Epidermal melanocyte (primary cell): ENCODE measurements at regions not wholly inside any gene's neighbourhood (a gene's known extent, or its start where the extent isn't known, plus 50 kb on each side); places are given as distances from the start of the nearest gene placed in this dataset.
A peak's percentile ranks its signal among the peaks of the same experiment; 100 is the strongest.
"Not testable (repeated sequence)": the region's sequence is repeated elsewhere in the genome, so short reads cannot be mapped to it uniquely, and the experiment has no call there.

Experiments used
- DNase-seq: peaks from one replicate; pipeline ENCODE4 v3.0.0; 2011; ENCODE audit warnings: low spot score; ENCODE audit not compliant: insufficient read length

DNA sequence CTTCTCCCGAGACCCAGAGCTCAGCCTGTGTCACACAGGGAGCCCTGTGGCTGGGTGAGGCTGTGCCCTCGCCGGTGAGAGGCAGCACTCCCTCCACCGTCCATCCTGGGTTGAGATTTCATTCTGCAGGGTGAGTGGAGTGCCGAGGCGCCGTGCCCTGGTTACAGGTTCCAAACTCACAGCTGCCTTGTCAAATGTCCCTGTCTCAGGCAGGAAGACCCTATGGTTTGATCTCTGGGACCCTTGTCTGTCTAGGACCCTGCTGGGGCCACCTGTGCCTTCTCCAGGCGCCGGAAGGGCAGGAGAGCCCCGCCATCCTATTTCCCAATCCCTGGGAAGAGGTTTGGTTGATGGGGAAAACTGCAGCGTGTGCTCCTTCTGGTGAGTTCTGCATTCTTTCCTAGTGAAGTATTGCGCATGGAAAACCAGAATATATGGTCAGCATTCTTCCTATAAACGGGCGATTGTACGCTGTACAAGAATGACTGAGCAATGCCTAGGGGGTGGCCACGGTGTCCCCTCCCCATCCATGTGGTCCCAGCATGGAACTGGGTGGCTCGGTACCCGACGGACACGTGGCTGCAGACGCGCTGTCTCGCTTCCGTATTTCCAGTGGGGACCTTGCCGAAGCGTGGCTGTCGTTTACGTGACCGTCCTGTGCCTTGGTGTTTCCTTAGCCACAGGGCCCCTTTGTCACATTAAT lies 95.9 kb upstream of the COL5A1 start:
- no peak for DNase-seq

GRCh38 chr9:134546246-134546731 lies 95.3 kb upstream of the COL5A1 start:
- peak; percentile 77 for DNase-seq

GRCh38 chr9:134546746-134547145 lies 94.9 kb upstream of the COL5A1 start:
- no peak for DNase-seq

- DNase-seq, result no peak
Measured at GRCh38 chr9:134547161-134548100, 94.2 kb upstream of the COL5A1 start.

DNA sequence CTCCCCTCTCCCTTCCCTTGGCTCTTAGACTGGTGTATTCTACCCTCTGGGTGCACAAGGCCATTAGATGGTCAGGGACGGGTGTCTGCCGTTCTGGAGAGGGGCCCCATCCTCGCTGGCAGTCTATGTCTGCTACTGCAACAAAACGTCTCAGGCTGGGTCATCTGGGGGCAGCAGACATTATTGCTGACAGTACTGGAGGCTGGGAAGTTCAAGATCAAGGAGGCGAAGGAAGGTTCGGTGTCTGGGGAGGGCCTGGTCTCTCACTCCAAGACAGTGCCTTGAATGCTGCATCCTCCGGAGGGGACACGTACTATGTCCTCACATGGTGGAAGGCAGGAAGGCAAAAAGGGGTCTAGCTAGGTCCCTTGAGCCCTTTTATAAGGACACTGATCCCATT lies 93.4 kb upstream of the COL5A1 start:
- DNase-seq, result no peak

GRCh38 chr9:134548618-134549017 lies 93.0 kb upstream of the COL5A1 start:
- no peak for DNase-seq

- DNase-seq, result no peak
Measured at GRCh38 chr9:134549336-134549735, 92.3 kb upstream of the COL5A1 start.

- DNase-seq, result not testable (repeated sequence)
Measured at GRCh38 chr9:134550081-134550480, 91.5 kb upstream of the COL5A1 start.

GRCh38 chr9:134550584-134550983 lies 91.0 kb upstream of the COL5A1 start:
- DNase-seq, result no peak

DNA sequence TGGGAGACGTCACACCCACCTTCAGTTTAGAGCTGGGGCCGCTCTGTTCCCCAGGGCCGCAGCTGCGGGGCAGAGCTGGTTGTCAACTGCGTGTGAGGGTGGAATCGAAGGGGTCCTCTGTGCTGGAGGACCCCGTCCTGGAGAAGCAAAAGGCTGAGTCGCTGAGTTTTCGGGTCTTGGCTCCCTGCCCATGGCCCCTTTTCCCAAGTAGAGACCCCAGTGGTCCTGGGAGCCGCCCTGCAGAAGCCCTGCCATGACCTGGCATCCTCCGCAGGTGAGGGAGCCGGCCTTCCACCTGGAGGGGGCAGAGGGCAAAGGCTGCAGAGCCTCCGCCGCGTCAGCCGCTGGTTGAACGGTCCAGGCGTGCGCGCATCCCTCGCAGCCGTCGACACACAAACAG lies 90.4 kb upstream of the COL5A1 start:
- no peak for DNase-seq

DNA sequence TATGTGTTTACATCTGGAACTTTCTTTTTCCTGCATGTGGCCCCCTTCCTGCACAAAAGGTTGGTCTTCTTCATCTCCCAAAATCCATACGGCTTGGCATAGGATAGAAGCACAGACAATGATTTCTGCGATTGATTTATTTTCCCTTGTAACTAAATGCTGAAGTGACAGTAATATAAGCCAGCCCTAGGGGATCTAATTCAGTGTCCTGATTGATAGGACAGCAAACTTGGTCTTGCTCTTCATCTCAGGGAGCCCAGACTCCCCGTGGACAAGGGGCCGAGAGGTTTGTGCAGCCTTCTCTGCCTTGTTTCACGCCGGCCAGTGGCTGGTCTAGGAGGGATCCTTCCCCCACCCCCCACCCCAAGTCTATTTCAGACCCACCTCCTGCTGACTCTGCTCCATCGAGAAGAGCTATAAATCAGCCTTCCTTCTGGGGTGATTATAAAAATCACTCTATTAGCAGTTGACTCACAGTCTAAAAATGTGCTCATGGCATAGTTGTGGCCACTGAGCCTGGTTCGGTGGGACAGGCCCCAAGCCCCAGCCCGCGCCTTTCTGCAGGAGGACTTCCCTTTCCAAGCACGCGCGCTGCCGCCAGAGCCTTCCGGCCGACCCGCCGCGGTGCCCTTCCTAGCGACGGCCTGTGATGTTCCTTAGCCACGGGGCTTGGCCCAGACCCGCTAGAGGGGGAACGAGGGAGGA lies 89.8 kb upstream of the COL5A1 start:
- DNase-seq, result peak; percentile 71

DNA sequence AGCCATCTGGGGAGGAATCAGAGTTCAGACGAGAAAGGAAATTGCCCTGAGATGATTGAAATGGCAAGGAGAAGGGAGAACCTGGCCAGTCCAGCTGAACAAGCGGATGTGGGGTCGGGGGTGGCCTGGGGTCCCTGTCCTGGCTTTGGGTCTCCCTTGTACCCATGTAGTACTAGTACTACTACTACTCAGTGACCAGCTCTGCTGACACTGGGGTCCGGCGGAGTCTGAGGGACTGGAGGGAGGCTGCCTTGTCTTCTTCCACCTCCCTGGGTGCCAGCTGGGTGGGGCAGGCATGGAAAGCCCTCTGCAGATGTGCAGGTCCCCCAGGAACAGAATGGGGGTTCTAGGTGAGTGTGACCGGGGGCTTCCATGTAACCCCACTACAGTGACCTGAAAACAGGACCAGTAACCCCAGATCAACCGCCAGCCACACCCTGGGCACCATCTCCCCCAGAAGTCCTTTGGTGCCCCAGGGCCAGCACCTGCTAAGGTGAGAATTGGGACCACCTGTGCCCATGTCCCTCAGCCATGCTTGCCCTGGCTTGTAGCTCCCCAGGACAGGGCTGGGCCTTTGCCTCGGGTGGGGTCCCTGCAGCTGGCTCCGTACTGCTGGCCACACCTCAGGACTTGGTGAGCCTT lies 89.1 kb upstream of the COL5A1 start:
- DNase-seq, result no peak

- no peak for DNase-seq
Measured at GRCh38 chr9:134553061-134553891, 88.3 kb upstream of the COL5A1 start.

DNA sequence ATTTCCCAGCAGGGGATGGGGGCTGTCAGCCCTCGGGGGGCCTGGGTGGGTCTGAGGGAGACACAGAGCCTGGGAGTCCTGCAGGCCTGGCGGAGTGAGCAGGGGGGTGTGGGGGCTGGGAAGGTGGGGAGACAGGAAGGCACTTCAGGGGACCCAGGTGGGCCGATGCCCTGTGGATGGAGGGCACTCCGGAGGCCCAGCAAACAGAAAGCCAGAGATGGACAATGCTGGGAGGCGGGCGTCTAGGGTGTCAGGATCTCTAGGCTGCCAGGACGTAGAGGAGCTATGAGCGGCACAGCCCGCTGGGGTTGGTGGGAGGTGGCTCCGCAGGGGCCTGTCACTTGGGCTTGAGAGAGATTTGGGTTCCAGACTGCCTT lies 87.6 kb upstream of the COL5A1 start:
- no peak for DNase-seq

DNA sequence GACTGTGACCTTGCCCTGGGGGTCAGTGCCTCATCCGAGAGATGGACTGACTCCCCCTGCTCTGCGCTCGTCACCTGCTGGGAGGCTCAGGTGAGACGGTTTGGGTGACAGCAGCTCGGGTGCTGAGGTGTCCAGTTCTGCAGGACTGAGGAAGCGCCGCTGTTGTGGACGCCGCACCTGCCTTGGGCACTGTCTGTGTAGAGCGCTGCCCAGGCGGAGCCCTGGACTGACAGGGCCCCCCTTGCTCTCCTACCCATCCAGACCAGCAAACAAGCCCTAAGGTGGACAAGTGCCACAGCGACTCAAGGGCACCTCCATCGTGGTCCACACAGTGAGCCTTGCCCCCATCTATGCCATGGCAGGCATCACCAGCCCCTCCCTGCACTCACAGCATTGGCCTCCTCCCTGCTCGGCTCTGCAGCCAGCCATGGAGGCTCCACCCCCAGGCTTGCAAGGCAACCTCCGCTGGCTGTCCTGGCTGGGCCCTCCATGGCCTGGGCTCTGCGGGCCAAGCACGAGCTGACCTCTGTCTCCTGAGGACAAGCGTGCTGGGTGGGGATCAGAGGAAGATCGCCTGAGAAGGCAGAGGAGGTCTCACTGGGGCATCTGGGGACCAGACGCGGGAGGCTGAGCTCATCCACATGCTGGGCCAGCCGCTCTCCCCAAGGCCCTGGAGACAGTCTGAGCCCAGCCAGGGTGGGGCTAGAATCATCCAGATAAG lies 87.1 kb upstream of the COL5A1 start:
- no peak for DNase-seq

- no peak for DNase-seq
Measured at GRCh38 chr9:134555094-134555650, 86.4 kb upstream of the COL5A1 start.

DNA sequence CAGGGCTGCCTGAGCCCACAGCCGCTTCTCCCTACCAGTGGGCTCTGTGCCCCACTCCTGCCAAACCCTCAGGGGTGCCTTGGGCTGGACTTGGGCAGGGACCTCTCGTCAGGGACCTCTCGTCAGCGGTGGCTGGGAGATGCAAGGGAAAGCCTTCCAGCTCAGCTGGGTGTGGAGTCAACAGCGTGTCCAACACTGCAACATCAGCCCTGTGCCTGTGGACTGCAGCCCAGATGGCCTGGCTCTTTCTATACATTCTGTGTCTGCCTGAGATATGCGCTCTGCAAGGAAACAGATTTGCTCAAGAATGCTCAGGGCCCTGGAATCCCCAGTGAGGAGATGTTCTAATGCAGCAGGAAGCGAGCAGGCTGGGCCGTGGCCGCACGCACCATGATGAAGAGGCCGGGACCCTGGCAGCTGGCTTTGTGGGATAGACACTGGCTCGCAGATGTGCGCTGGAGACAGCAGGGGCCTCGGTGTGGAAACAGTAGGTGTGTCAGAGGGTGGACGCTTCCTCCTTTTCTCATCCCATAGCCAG lies 85.0 kb upstream of the COL5A1 start:
- no peak for DNase-seq

- DNase-seq, result no peak
Measured at GRCh38 chr9:134557331-134557730, 84.3 kb upstream of the COL5A1 start.
